MM.1S (cell line): ENCODE measurements at regions not wholly inside any gene's neighbourhood (a gene's known extent, or its start where the extent isn't known, plus 50 kb on each side); places are given as distances from the start of the nearest gene placed in this dataset.

Experiments used
- DNase-seq: peaks from one replicate; pipeline ENCODE4 v3.0.0-alpha.2; 2015
- H2AFZ ChIP-seq: fragments of 300-600 bp; sonication (generic); 2 replicates; pipeline ENCODE4 v1.6.0; 2016; ENCODE audit warnings: antibody characterized with exemption, low read length
- H3F3A ChIP-seq: fragments of 300-600 bp; sonication (generic); 2 replicates; pipeline ENCODE4 v1.6.1; 2016; ENCODE audit warnings: mild to moderate bottlenecking, antibody characterized with exemption, low read length, moderate library complexity, mixed read lengths; ENCODE audit not compliant: insufficient read depth
- H3K27ac ChIP-seq: fragments of 300-600 bp; sonication (generic); 2 replicates; pipeline ENCODE4 v1.5.1; 2016; ENCODE audit warnings: mild to moderate bottlenecking, low read length
- H3K27me3 ChIP-seq: fragments of 300-600 bp; sonication (generic); replicated peaks from 2 replicates; pipeline ENCODE4 v1.6.0; 2016; ENCODE audit warnings: low read length; ENCODE audit not compliant: insufficient read depth
- H3K36me3 ChIP-seq: fragments of 300-600 bp; sonication (generic); replicated peaks from 2 replicates; pipeline ENCODE4 v1.6.1; 2016; ENCODE audit warnings: mild to moderate bottlenecking, low read length, mixed read lengths; ENCODE audit not compliant: insufficient read depth
- H3K4me1 ChIP-seq: fragments of 300-600 bp; sonication (generic); 2 replicates; pipeline ENCODE4 v1.6.1; 2016; ENCODE audit warnings: low read length, mixed read lengths
- H3K4me2 ChIP-seq: fragments of 300-600 bp; sonication (generic); 2 replicates; pipeline ENCODE4 v1.6.0; 2016; ENCODE audit warnings: low read depth, low read length
- H3K4me3 ChIP-seq: fragments of 300-600 bp; sonication (generic); 2 replicates; pipeline ENCODE4 v1.5.1; 2016; ENCODE audit warnings: low read length, mixed read lengths
- H3K79me2 ChIP-seq: fragments of 300-600 bp; sonication (generic); 2 replicates; pipeline ENCODE4 v1.6.1; 2016; ENCODE audit warnings: mixed run types, low read length, mixed read lengths
- H3K9ac ChIP-seq: fragments of 300-600 bp; sonication (generic); 2 replicates; pipeline ENCODE4 v1.6.1; 2016; ENCODE audit warnings: low read length, mixed read lengths
- H3K9me2 ChIP-seq: fragments of 300-600 bp; sonication (generic); replicated peaks from 2 replicates; pipeline ENCODE4 v1.6.1; 2016; ENCODE audit warnings: mild to moderate bottlenecking, low read length, mixed read lengths; ENCODE audit not compliant: insufficient read depth
- H3K9me3 ChIP-seq: fragments of 300-600 bp; sonication (generic); replicated peaks from 2 replicates; pipeline ENCODE4 v1.6.1; 2016; ENCODE audit warnings: mild to moderate bottlenecking, low read length, mixed read lengths; ENCODE audit not compliant: insufficient read depth
- H4K20me1 ChIP-seq: fragments of 300-600 bp; sonication (generic); 2 replicates; pipeline ENCODE4 v1.6.1; 2016; ENCODE audit warnings: mild to moderate bottlenecking, low read length, moderate library complexity, mixed read lengths; ENCODE audit not compliant: insufficient read depth
- CTCF ChIP-seq: fragments of 300-600 bp; sonication (generic); IDR thresholded peaks from 2 replicates; pipeline ENCODE4 v1.5.1; 2016; ENCODE audit warnings: antibody characterized with exemption, low read length, mixed read lengths
- EZH2 ChIP-seq: fragments of 300-600 bp; sonication (generic); optimal IDR thresholded peaks from 2 replicates; pipeline ENCODE3; 2017; ENCODE audit warnings: low read depth, mild to moderate bottlenecking, antibody characterized with exemption, low read length, mixed read lengths
- EZH2phosphoT487 ChIP-seq: fragments of 300-600 bp; sonication (generic); IDR thresholded peaks from 2 replicates; pipeline ENCODE4 v1.6.1; 2018; ENCODE audit warnings: antibody characterized with exemption, low read length

- no peaks in the 10 kb centered on the region for H3F3A ChIP-seq
- no peak overlapping the region for H2AFZ ChIP-seq
- no peak for DNase-seq
- H3K4me1 ChIP-seq: no peaks in the 10 kb centered on the region
- no peaks in the 10 kb centered on the region for H4K20me1 ChIP-seq
- no peaks in the 10 kb centered on the region for H3K79me2 ChIP-seq
- no peak overlapping the region for H3K9ac ChIP-seq
- H3K4me2 ChIP-seq: no peak overlapping the region
- no peaks in the 10 kb centered on the region for H3K36me3 ChIP-seq
- no peaks in the 10 kb centered on the region for H3K9me2 ChIP-seq
- no peaks in the 10 kb centered on the region for H3K27me3 ChIP-seq
- no peak overlapping the region for H3K27ac ChIP-seq
- H3K4me3 ChIP-seq: no peak overlapping the region
- no peaks in the 10 kb centered on the region for H3K9me3 ChIP-seq
- TF ChIP-seq CTCF (no peak), EZH2phosphoT487 (no peak), EZH2 (no peak)
These were observed 1945.3 kb upstream of the RAG2 start for GRCh38 chr11:38543311-38543710.

- no peaks in the 10 kb centered on the region for H3K9me2 ChIP-seq
- no peak overlapping the region for H3K4me3 ChIP-seq
- H4K20me1 ChIP-seq: no peaks in the 10 kb centered on the region
- no peaks in the 10 kb centered on the region for H3F3A ChIP-seq
- no peak overlapping the region for H2AFZ ChIP-seq
- H3K9me3 ChIP-seq: no peaks in the 10 kb centered on the region
- H3K27me3 ChIP-seq: no peaks in the 10 kb centered on the region
- no peak overlapping the region for H3K27ac ChIP-seq
- TF ChIP-seq EZH2: no peak
- H3K36me3 ChIP-seq: no peaks in the 10 kb centered on the region
- no peaks in the 10 kb centered on the region for H3K4me1 ChIP-seq
- no peaks in the 10 kb centered on the region for H3K79me2 ChIP-seq
- H3K9ac ChIP-seq: no peak overlapping the region
- DNase-seq: no peak
- H3K4me2 ChIP-seq: no peak overlapping the region
These were observed 1941.0 kb upstream of the RAG2 start for GRCh38 chr11:38538866-38539680.

- Histone ChIP-seq H3K4me2 (no peak overlapping the region), H2AFZ (no peak overlapping the region), H3K4me3 (no peak overlapping the region), H3K9me2 (no peaks in the 10 kb centered on the region), H3K27me3 (no peaks in the 10 kb centered on the region), H3F3A (no peaks in the 10 kb centered on the region), H3K4me1 (no peaks in the 10 kb centered on the region), H3K36me3 (no peaks in the 10 kb centered on the region), H3K9ac (no peak overlapping the region), H3K27ac (no peak overlapping the region), H3K9me3 (no peaks in the 10 kb centered on the region), H4K20me1 (no peaks in the 10 kb centered on the region), H3K79me2 (no peaks in the 10 kb centered on the region)
- no peak for TF ChIP-seq CTCF
- no peak for DNase-seq
These were observed 1932.2 kb upstream of the RAG2 start for GRCh38 chr11:38530226-38530625.

- no peaks in the 10 kb centered on the region for H3F3A ChIP-seq
- no peaks in the 10 kb centered on the region for H3K9me2 ChIP-seq
- no peak overlapping the region for H3K4me2 ChIP-seq
- H3K27ac ChIP-seq: no peak overlapping the region
- no peaks in the 10 kb centered on the region for H3K4me1 ChIP-seq
- TF ChIP-seq EZH2phosphoT487 (no peak), EZH2 (no peak), CTCF (no peak)
- no peaks in the 10 kb centered on the region for H3K27me3 ChIP-seq
- no peaks in the 10 kb centered on the region for H3K36me3 ChIP-seq
- no peaks in the 10 kb centered on the region for H4K20me1 ChIP-seq
- DNase-seq: no peak
- no peak overlapping the region for H3K9ac ChIP-seq
- H3K9me3 ChIP-seq: no peaks in the 10 kb centered on the region
- no peak overlapping the region for H2AFZ ChIP-seq
- H3K79me2 ChIP-seq: no peaks in the 10 kb centered on the region
- H3K4me3 ChIP-seq: no peak overlapping the region
These were observed 1926.9 kb upstream of the RAG2 start for GRCh38 chr11:38524945-38525344.
